Transverse colon (tissue), 4 donors: ENCODE measurements at regions not wholly inside any gene's neighbourhood (a gene's known extent, or its start where the extent isn't known, plus 50 kb on each side); places are given as distances from the start of the nearest gene placed in this dataset.

Source experiments
- DNase-seq: peaks from one replicate; pipeline ENCODE4 v3.0.0-alpha.2; 2019
- H3K27ac ChIP-seq, 4 donors: fragments of 200-600 bp; sonication (generic); 2 replicates each; pipeline ENCODE4 v1.5.1; 2016 to 2018; ENCODE audit warnings: inconsistent platforms in 4 of 4
- H3K27me3 ChIP-seq: fragments of 200-600 bp; sonication (generic); 2 replicates; pipeline ENCODE4 v1.5.1; 2017; ENCODE audit warnings: inconsistent platforms
- H3K36me3 ChIP-seq, 4 donors: fragments of 200-600 bp; sonication (generic); 2 replicates each; pipeline ENCODE4 v1.5.1; 2017 to 2019; ENCODE audit warnings: inconsistent platforms in 4 of 4
- H3K4me1 ChIP-seq, 4 donors: fragments of 200-600 bp; sonication (generic); 2 replicates each; pipeline ENCODE4 v1.5.1; 2017 to 2020; ENCODE audit warnings: inconsistent platforms in 4 of 4
- H3K4me3 ChIP-seq, 4 donors: fragments of 200-600 bp; sonication (generic); 1 replicate in 1 of 4; 2 replicates in 3 of 4; pipeline versions ENCODE4 v1.5.1 to v1.6.1; 2017 to 2019; ENCODE audit warnings: inconsistent platforms in 4 of 4
- H3K9me3 ChIP-seq, 2 donors: fragments of 200-600 bp; sonication (generic); 2 replicates each; pipeline ENCODE4 v1.5.1; 2017 to 2019; ENCODE audit warnings: inconsistent platforms in 2 of 2
- EP300 ChIP-seq: sonication (generic); formaldehyde crosslinking; IDR thresholded peaks from one replicate; pipeline ENCODE4 v1.6.1; 2017; ENCODE audit warnings: antibody characterized with exemption, low read depth
- POLR2A ChIP-seq: fragments of 450-650 bp; IDR thresholded peaks from one replicate; pipeline ENCODE4 v1.6.1; 2016; ENCODE audit warnings: antibody characterized with exemption, mild to moderate bottlenecking, moderate library complexity
- POLR2AphosphoS5 ChIP-seq, 3 donors: sonication (generic); formaldehyde crosslinking; IDR thresholded peaks; one replicate each; pipeline ENCODE4 v1.6.1; 2016; ENCODE audit warnings: antibody characterized with exemption in 3 of 3
- WGBS, 2 donors: methylation state at CpG; one replicate each; pipeline ENCODE4 v1.1.5; 2018; ENCODE audit warnings: low coverage in 1 of 2; 5-methylcytosine and 5-hydroxymethylcytosine counted together
- in situ Hi-C, 4 donors: fragments of 200-750 bp; cut with MboI; loops; one replicate each; pipeline versions ENCODE4 v1.15.0 to v1.15.1; 2017; ENCODE audit warnings: low sequenced_read_pairs in 3 of 4, low pct_ligation_motif_present in 1 of 4, low pct_unique_long_range_greater_than_20kb in 1 of 4
- intact Hi-C: fragments of 100-400 bp; cut with DNase I; formaldehyde crosslinking; loops from one replicate; pipeline ENCODE4 v1.15.1; 2023; ENCODE audit warnings: low total_unique reads
- TF ChIP-seq, protein P1 (sequence below), 5 experiments: fragments of 200-600 bp in 3 of 5; fragments of 450-650 bp in 2 of 5; sonication (generic) in 3 of 5; IDR thresholded peaks; 1 replicate in 2 of 5; 2 replicates in 3 of 5; pipeline ENCODE4 v1.5.1; 2016 to 2017; ENCODE audit warnings: antibody characterized with exemption in 5 of 5, inconsistent platforms in 3 of 5, mild to moderate bottlenecking in 2 of 5, moderate library complexity in 1 of 5

GRCh38 chr9:129400001-129400970 lies 220.6 kb downstream of the C9orf50 start:
- DNase-seq = no peak
- TF ChIP-seq POLR2A (no peak), EP300 (no peak), POLR2AphosphoS5 (IDR thresholded peaks at IDR 0.05) (no peak)
- TF ChIP-seq, protein P1, sequence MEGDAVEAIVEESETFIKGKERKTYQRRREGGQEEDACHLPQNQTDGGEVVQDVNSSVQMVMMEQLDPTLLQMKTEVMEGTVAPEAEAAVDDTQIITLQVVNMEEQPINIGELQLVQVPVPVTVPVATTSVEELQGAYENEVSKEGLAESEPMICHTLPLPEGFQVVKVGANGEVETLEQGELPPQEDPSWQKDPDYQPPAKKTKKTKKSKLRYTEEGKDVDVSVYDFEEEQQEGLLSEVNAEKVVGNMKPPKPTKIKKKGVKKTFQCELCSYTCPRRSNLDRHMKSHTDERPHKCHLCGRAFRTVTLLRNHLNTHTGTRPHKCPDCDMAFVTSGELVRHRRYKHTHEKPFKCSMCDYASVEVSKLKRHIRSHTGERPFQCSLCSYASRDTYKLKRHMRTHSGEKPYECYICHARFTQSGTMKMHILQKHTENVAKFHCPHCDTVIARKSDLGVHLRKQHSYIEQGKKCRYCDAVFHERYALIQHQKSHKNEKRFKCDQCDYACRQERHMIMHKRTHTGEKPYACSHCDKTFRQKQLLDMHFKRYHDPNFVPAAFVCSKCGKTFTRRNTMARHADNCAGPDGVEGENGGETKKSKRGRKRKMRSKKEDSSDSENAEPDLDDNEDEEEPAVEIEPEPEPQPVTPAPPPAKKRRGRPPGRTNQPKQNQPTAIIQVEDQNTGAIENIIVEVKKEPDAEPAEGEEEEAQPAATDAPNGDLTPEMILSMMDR (IDR thresholded peaks at IDR 0.05) = no peak
- 88% methylated on average over 41 of the region's 44 CpGs; no CpG with 5 or more reads in 1 of the 2 donors for WGBS, 2 donors
- in situ Hi-C loops = no loop called here
- Histone ChIP-seq H3K27ac (no peak overlapping the region), H3K4me3 (no peak overlapping the region), H3K36me3 (no peaks in the 10 kb centered on the region), H3K9me3 (no peaks in the 10 kb centered on the region), H3K27me3 (no peaks in the 10 kb centered on the region), H3K4me1 (peaks cover 7 to 13% (median 9%) of the 10 kb centered on the region in 4 donors)
- intact Hi-C loops = no loop called here

GRCh38 chr9:129399634-129399990 lies 221.3 kb downstream of the C9orf50 start:
- TF ChIP-seq POLR2A (no peak), EP300 (no peak), POLR2AphosphoS5 (IDR thresholded peaks at IDR 0.05) (no peak)
- TF ChIP-seq, protein P1 (IDR thresholded peaks at IDR 0.05) = no peak
- Histone ChIP-seq H3K4me3 (no peak overlapping the region), H3K27me3 (no peaks in the 10 kb centered on the region), H3K9me3 (no peaks in the 10 kb centered on the region), H3K4me1 (peaks cover 7 to 13% (median 9%) of the 10 kb centered on the region in 4 donors), H3K27ac (no peak overlapping the region), H3K36me3 (no peaks in the 10 kb centered on the region)
- 52% methylated on average over 8 of the region's 8 CpGs; no CpG with 5 or more reads in 1 of the 2 donors for WGBS, 2 donors
- no peak for DNase-seq
- in situ Hi-C loops = no loop called here
- intact Hi-C loops = no loop called here

DNA sequence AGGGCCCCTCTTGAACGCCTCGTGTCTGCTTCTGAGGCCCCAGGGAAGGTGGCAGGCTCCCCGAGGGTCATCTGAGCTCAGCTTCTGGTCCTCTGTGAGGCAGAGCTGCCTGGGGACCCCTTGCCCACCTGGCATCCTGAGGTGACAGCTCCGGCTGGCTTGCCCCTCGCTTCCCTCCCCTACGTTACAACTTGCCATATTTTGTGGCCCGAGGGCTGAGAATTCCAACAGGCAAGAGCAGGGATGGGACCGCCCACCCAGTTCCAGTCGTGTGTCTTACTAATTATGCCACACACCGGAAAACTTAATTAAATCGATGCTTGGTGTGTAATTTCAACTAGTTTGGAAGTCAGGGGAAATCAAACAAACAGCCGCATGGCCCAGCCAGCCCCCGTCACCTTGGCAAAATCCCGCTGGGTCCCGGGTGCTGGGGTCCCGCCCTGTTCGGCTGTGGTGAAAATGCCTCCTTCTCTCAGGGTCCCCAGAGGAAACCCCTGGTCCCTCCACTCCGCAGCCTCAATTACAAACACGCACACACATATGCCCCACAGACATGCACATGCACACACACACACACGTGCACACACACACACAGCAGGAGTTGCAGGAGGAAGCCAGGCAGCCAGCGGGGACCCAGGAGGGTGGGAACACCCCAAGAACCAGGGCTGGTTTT lies 221.0 kb upstream of the IER5L start:
- Histone ChIP-seq H3K4me3 (no peak overlapping the region), H3K9me3 (no peaks in the 10 kb centered on the region), H3K27me3 (no peaks in the 10 kb centered on the region), H3K4me1 (peaks cover 7 to 13% (median 9%) of the 10 kb centered on the region in 4 donors), H3K36me3 (no peaks in the 10 kb centered on the region), H3K27ac (no peak overlapping the region)
- intact Hi-C loops = no loop called here
- no peak for TF ChIP-seq EP300
- TF ChIP-seq POLR2A = no peak
- no peak for TF ChIP-seq POLR2AphosphoS5 (IDR thresholded peaks at IDR 0.05)
- 40 to 84% methylated on average over 1 to 21 of the region's 21 CpGs for WGBS, 2 donors
- no peak for DNase-seq
- in situ Hi-C loops = no loop called here

DNA sequence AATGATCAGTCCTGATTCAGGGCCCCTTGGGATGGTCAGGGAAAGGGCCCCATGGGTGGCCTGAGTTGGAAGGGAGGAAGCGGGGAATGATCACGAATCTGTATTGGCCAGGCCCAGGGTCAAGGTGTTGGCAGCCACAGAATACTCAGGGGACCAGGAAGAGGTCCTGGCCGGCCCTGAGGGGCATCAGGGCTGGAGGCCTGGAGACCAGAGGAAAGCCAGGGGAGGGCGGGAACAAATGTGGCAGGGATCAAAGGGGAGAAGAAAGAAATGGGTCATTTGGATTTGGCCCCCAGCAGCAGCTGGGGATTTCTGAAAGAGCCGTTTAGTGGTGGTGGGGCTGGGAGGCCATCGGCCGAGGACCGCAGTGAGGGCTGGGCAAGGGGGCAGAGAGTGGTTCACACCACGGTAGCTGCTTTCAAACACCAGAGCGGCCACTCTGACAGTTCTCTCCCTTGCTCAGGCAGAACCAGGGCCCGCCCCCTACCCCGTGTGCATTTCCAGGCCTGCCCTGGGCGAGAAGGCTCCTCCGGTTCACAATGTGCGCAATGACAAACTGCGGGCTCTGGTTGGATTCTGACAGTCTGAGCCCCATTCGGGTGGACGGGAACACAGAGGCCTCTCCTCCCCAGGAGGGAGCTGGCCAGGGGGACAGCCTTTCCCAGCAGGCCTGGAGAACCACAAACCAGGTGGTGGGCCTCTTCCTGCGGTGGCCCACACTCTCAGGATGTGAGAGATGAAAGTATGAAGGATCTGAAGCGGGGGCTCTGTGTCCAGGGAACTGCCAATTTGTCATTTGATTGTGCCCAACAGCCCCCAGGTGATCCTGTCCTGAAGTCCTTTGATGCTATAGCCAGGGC lies 220.3 kb upstream of the IER5L start:
- in situ Hi-C loops = no loop called here
- 67 to 84% methylated on average over 1 to 20 of the region's 20 CpGs for WGBS, 2 donors
- TF ChIP-seq POLR2AphosphoS5 (IDR thresholded peaks at IDR 0.05) (no peak), POLR2A (no peak), EP300 (no peak)
- TF ChIP-seq, protein P1 (IDR thresholded peaks at IDR 0.05) = no peak

More for the DNA sequence above, 220.3 kb upstream of the IER5L start:
- no peak overlapping the region for H3K4me3 ChIP-seq
- no peaks in the 10 kb centered on the region for H3K9me3 ChIP-seq
- no peak for DNase-seq
- no peaks in the 10 kb centered on the region for H3K36me3 ChIP-seq
- H3K4me1 ChIP-seq = peaks cover 7 to 13% (median 9%) of the 10 kb centered on the region in 4 donors
- H3K27ac ChIP-seq = no peak overlapping the region
- intact Hi-C loops = no loop called here
- no peaks in the 10 kb centered on the region for H3K27me3 ChIP-seq
